Loucy (cell line): ENCODE measurements at regions not wholly inside any gene's neighbourhood (a gene's known extent, or its start where the extent isn't known, plus 50 kb on each side); places are given as distances from the start of the nearest gene placed in this dataset.

Experiments used
- CTCF ChIP-seq: fragments of 200-600 bp; sonication (generic); conservative IDR thresholded peaks from 2 replicates; pipeline ENCODE4 v1.5.1; 2014; ENCODE audit warnings: mild to moderate bottlenecking, antibody characterized with exemption, low read length
- EZH2phosphoT487 ChIP-seq: fragments of 200-600 bp; IDR thresholded peaks from 2 replicates; pipeline ENCODE4 v1.6.1; 2018; ENCODE audit warnings: antibody characterized with exemption, mild to moderate bottlenecking, moderate library complexity, borderline replicate concordance

GRCh38 chr5:99724732-99725290 is 796.0 kb upstream of the CHD1 start:
- TF ChIP-seq CTCF (no peak), EZH2phosphoT487 (no peak)
